ENCODE measurements at regions not wholly inside any gene's neighbourhood (a gene's known extent, or its start where the extent isn't known, plus 50 kb on each side); places are given as distances from the start of the nearest gene placed in this dataset.

- Histone ChIP-seq H3K27ac (no peak overlapping the region), H3K4me1 (no peaks in the 10 kb centered on the region), H3K36me3 (no peaks in the 10 kb centered on the region), H3K4me3 (no peak overlapping the region), H3K27me3 (no peaks in the 10 kb centered on the region), H3K9me3 (no peaks in the 10 kb centered on the region)
- no peak for DNase-seq (ENCODE audit: low spot score in 2 of 2)
- WGBS, 2 donors: 81 to 91% methylated on average over 9 of the region's 9 CpGs
- TF ChIP-seq EP300 (IDR thresholded peaks at IDR 0.05) (no peak), CTCF (IDR thresholded peaks at IDR 0.05) (no peak), POLR2A (IDR thresholded peaks at IDR 0.05) (no peak)
Observed at GRCh38 chr2:239669181-239669898, 268.5 kb upstream of the HDAC4 start.

GRCh38 chr2:239668651-239669050 is 267.8 kb upstream of the HDAC4 start:
- Histone ChIP-seq H3K36me3 (no peaks in the 10 kb centered on the region), H3K9me3 (no peaks in the 10 kb centered on the region), H3K4me1 (no peaks in the 10 kb centered on the region), H3K27me3 (no peaks in the 10 kb centered on the region), H3K27ac (no peak overlapping the region), H3K4me3 (no peak overlapping the region)
- TF ChIP-seq CTCF (IDR thresholded peaks at IDR 0.05) (no peak), EP300 (IDR thresholded peaks at IDR 0.05) (no peak), POLR2A (IDR thresholded peaks at IDR 0.05) (no peak)
- WGBS, 2 donors: 94 to 100% methylated on average over 3 of the region's 3 CpGs
- no peak for DNase-seq (ENCODE audit: low spot score in 2 of 2)

GRCh38 chr2:239668042-239668441 is 267.2 kb upstream of the HDAC4 start:
- no peak for TF ChIP-seq POLR2A (IDR thresholded peaks at IDR 0.05)
- TF ChIP-seq EP300 (IDR thresholded peaks at IDR 0.05): no peak
- no peak for TF ChIP-seq CTCF (IDR thresholded peaks at IDR 0.05)
- DNase-seq (ENCODE audit: low spot score in 2 of 2): no peak
- 66 to 67% methylated on average over 7 to 8 of the region's 8 CpGs for WGBS, 2 donors

GRCh38 chr2:239667431-239667985 is 266.7 kb upstream of the HDAC4 start:
- 74 to 80% methylated on average over 10 of the region's 10 CpGs for WGBS, 2 donors
- no peak for DNase-seq (ENCODE audit: low spot score in 2 of 2)
- Histone ChIP-seq H3K9me3 (no peaks in the 10 kb centered on the region), H3K36me3 (no peaks in the 10 kb centered on the region), H3K27me3 (peaks cover 0 to 4% of the 10 kb centered on the region in 2 donors), H3K27ac (no peak overlapping the region), H3K4me3 (no peak overlapping the region), H3K4me1 (no peaks in the 10 kb centered on the region)
- TF ChIP-seq POLR2A (IDR thresholded peaks at IDR 0.05) (no peak), EP300 (IDR thresholded peaks at IDR 0.05) (no peak), CTCF (IDR thresholded peaks at IDR 0.05) (no peak)

More at GRCh38 chr2:239668042-239668441, 267.2 kb upstream of the HDAC4 start:
- no peaks in the 10 kb centered on the region for H3K9me3 ChIP-seq
- no peaks in the 10 kb centered on the region for H3K27me3 ChIP-seq
- no peaks in the 10 kb centered on the region for H3K4me1 ChIP-seq
- no peak overlapping the region for H3K4me3 ChIP-seq
- H3K27ac ChIP-seq: no peak overlapping the region
- no peaks in the 10 kb centered on the region for H3K36me3 ChIP-seq

- H3K9me3 ChIP-seq: no peaks in the 10 kb centered on the region
- H3K27ac ChIP-seq: no peak overlapping the region
- H3K4me3 ChIP-seq: no peak overlapping the region
- H3K27me3 ChIP-seq: peaks cover 0 to 5% of the 10 kb centered on the region in 2 donors
- no peaks in the 10 kb centered on the region for H3K4me1 ChIP-seq
- no peaks in the 10 kb centered on the region for H3K36me3 ChIP-seq
- TF ChIP-seq POLR2A (IDR thresholded peaks at IDR 0.05): no peak
- no peak for TF ChIP-seq CTCF (IDR thresholded peaks at IDR 0.05)
- TF ChIP-seq EP300 (IDR thresholded peaks at IDR 0.05): no peak
- DNase-seq (ENCODE audit: low spot score in 2 of 2): no peak
- 63 to 76% methylated on average over 11 of the region's 11 CpGs for WGBS, 2 donors
Observed at GRCh38 chr2:239666855-239667376, 266.1 kb upstream of the HDAC4 start.

All from tibial nerve (tissue), 4 donors.